ENCODE measurements at regions not wholly inside any gene's neighbourhood (a gene's known extent, or its start where the extent isn't known, plus 50 kb on each side); places are given as distances from the start of the nearest gene placed in this dataset.

DNA sequence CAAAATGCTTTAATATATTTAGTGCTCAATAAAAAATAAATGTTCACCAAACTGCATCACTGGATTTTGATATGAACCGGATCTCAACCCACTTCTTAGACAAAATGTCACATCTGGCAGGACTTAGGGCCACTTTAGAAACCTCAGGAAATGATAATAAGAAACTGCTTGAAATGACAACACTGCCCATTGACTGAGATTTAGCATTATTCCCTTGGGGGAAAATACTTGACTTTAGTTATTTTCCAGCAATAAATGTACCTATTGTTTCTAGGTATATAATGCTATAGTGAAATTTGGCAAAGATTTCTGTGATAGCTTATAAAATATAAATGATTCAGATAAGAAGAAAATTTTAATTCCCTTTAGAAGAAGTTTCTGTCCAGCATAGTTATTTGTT is 195.1 kb downstream of the ICOS start:
- H4K20me1 ChIP-seq (ENCODE audit: insufficient read depth, low read length): no peaks in the 10 kb centered on the region
- no peak overlapping the region for H3K27ac ChIP-seq (ENCODE audit: low read depth, low read length, poor library complexity, severe bottlenecking)
- H3F3A ChIP-seq (ENCODE audit: insufficient read depth, low read length): no peaks in the 10 kb centered on the region
- no peaks in the 10 kb centered on the region for H3K36me3 ChIP-seq (ENCODE audit: insufficient read depth, low read length)
- H3K4me3 ChIP-seq (ENCODE audit: low read depth, low read length, poor library complexity, severe bottlenecking): no peak overlapping the region
- H3K79me2 ChIP-seq (ENCODE audit: insufficient read depth, low read length): no peaks in the 10 kb centered on the region
- no peaks in the 10 kb centered on the region for H3K9me3 ChIP-seq (ENCODE audit: low read length)
- H3K4me2 ChIP-seq (ENCODE audit: low read length): no peak overlapping the region
- no peaks in the 10 kb centered on the region for H3K4me1 ChIP-seq (ENCODE audit: insufficient read depth, low read length, severe bottlenecking)
- H2AFZ ChIP-seq (ENCODE audit: low read length): no peak overlapping the region
- H3K9me2 ChIP-seq (ENCODE audit: low read depth, low read length): no peaks in the 10 kb centered on the region
- TF ChIP-seq CTCF (IDR thresholded peaks at IDR 0.05; ENCODE audit: low read length) (no peak), EZH2 (IDR thresholded peaks at IDR 0.05; ENCODE audit: borderline replicate concordance, low read length) (no peak)
- no peaks in the 10 kb centered on the region for H3K27me3 ChIP-seq (ENCODE audit: insufficient read depth, low read length)
- no peak overlapping the region for H3K9ac ChIP-seq (ENCODE audit: low read length)

DNA sequence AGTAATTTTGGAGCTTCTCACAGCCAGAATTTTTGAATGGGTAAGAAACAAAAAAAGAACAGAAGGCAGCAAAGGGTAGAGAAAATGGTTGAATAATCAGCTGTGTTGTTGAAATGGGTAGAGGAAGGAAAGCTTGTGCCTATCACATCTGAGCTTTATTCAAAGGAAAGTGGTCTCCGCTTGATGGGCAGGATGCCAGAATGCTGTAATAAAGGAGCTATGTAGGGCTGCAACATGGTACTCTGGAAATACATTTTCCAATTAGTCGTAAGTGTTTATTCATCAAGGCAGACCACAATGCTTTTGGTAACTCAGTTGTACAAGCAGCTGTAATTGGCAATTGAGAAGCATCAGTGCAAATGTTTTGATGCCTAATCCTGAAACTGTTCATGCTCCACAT is 196.9 kb downstream of the ICOS start:
- no peak overlapping the region for H2AFZ ChIP-seq (ENCODE audit: low read length)
- H3K9me2 ChIP-seq (ENCODE audit: low read depth, low read length): no peaks in the 10 kb centered on the region
- no peak overlapping the region for H3K27ac ChIP-seq (ENCODE audit: low read depth, low read length, poor library complexity, severe bottlenecking)
- H3K4me3 ChIP-seq (ENCODE audit: low read depth, low read length, poor library complexity, severe bottlenecking): no peak overlapping the region
- no peak overlapping the region for H3K4me2 ChIP-seq (ENCODE audit: low read length)
- no peaks in the 10 kb centered on the region for H3F3A ChIP-seq (ENCODE audit: insufficient read depth, low read length)
- TF ChIP-seq EZH2 (IDR thresholded peaks at IDR 0.05; ENCODE audit: borderline replicate concordance, low read length) (no peak), CTCF (IDR thresholded peaks at IDR 0.05; ENCODE audit: low read length) (no peak)
- no peaks in the 10 kb centered on the region for H3K36me3 ChIP-seq (ENCODE audit: insufficient read depth, low read length)
- no peaks in the 10 kb centered on the region for H3K79me2 ChIP-seq (ENCODE audit: insufficient read depth, low read length)
- H4K20me1 ChIP-seq (ENCODE audit: insufficient read depth, low read length): no peaks in the 10 kb centered on the region
- no peak overlapping the region for H3K9ac ChIP-seq (ENCODE audit: low read length)
- H3K9me3 ChIP-seq (ENCODE audit: low read length): no peaks in the 10 kb centered on the region
- no peaks in the 10 kb centered on the region for H3K27me3 ChIP-seq (ENCODE audit: insufficient read depth, low read length)
- no peaks in the 10 kb centered on the region for H3K4me1 ChIP-seq (ENCODE audit: insufficient read depth, low read length, severe bottlenecking)

- no peaks in the 10 kb centered on the region for H3K9me3 ChIP-seq (ENCODE audit: low read length)
- H3F3A ChIP-seq (ENCODE audit: insufficient read depth, low read length): no peaks in the 10 kb centered on the region
- no peaks in the 10 kb centered on the region for H3K9me2 ChIP-seq (ENCODE audit: low read depth, low read length)
- no peaks in the 10 kb centered on the region for H3K36me3 ChIP-seq (ENCODE audit: insufficient read depth, low read length)
- no peaks in the 10 kb centered on the region for H4K20me1 ChIP-seq (ENCODE audit: insufficient read depth, low read length)
- H3K27ac ChIP-seq (ENCODE audit: low read depth, low read length, poor library complexity, severe bottlenecking): no peak overlapping the region
- H3K4me2 ChIP-seq (ENCODE audit: low read length): no peak overlapping the region
- no peak overlapping the region for H3K4me3 ChIP-seq (ENCODE audit: low read depth, low read length, poor library complexity, severe bottlenecking)
- no peaks in the 10 kb centered on the region for H3K4me1 ChIP-seq (ENCODE audit: insufficient read depth, low read length, severe bottlenecking)
- no peak overlapping the region for H2AFZ ChIP-seq (ENCODE audit: low read length)
- H3K9ac ChIP-seq (ENCODE audit: low read length): no peak overlapping the region
- no peaks in the 10 kb centered on the region for H3K79me2 ChIP-seq (ENCODE audit: insufficient read depth, low read length)
- no peaks in the 10 kb centered on the region for H3K27me3 ChIP-seq (ENCODE audit: insufficient read depth, low read length)
- TF ChIP-seq CTCF (IDR thresholded peaks at IDR 0.05; ENCODE audit: low read length): no peak
- TF ChIP-seq EZH2 (IDR thresholded peaks at IDR 0.05; ENCODE audit: borderline replicate concordance, low read length): no peak
Measured at GRCh38 chr2:204134421-204134820, 197.9 kb downstream of the ICOS start.
